CD4-positive, alpha-beta T cell treated with Interferon alpha-2 for 1 hour (primary cell): ENCODE measurements at regions not wholly inside any gene's neighbourhood (a gene's known extent, or its start where the extent isn't known, plus 50 kb on each side); places are given as distances from the start of the nearest gene placed in this dataset.

Experiments
- DNase-seq, 2 donors: peaks; one replicate each; pipeline ENCODE4 v3.0.0-alpha.2; 2020 to 2022

DNA sequence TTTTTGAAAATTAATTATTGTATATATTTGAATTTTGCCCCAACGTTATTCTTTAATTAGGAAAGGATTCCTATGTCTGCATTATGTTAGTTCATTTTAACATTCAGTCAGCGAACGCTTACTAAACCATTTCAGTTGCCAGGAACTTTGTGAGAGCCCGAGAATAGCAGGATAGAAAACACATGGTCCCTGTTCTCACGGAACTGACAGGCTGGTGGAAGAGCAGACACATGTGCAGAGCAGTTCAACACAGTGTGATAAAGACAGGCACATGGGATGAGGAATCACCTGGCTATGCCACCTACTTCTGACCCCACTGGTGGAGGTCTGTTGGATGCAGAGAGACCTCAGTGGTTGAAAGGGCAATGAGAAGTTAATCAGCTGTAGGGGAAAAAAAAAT, 367.2 kb downstream of the EPM2A start:
- DNase-seq, result no peak

- DNase-seq, result no peak
Observed at GRCh38 chr6:145370559-145370958, 364.8 kb downstream of the EPM2A start.

DNA sequence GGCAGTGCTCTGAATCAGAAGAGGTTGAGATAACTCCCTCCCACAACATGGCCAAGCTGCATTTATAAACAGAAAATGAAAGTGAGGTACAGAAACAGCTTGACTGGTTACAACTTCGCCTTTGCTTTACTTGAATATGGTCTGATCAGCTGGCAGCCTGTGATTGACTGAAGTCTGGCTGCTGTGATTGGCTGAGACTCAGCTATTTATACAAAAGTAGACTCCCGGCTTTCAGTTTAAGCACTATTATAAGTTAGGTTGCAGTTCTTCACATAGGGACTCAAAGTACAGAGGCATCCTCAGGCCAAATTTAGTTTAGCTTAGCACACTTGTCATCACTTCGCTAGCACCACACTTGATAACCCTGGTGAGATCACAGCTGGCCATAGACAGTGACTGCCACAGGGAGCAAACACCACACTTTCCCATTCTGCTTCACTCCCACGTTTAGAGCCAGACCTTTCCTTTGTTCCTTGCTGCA, 362.6 kb downstream of the EPM2A start:
- peak; percentile 4 to 69 for DNase-seq

- no peak for DNase-seq
Observed at GRCh38 chr6:145373826-145374225, 361.5 kb downstream of the EPM2A start.

DNA sequence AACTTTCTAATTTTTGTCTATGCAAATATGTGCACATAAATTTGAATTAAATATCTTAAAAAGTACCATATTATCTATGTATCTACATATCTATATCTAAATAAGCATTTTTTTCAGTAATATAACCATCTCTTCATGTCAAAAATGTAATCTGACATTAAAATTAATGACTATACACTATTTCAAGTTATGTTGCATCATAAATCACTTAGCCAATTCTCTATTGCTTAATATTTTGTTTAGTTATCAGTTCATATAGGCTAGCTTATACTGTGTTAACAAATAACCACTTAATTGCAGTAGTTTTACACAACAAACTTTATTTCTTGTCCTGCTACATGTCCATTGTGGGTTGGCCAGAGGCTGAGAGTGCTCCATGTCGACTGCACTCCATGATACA, 360.8 kb downstream of the EPM2A start:
- DNase-seq, result no peak

- DNase-seq, result no peak
Observed at GRCh38 chr6:145375502-145375901, 359.8 kb downstream of the EPM2A start.

- no peak for DNase-seq
Observed at GRCh38 chr6:145380186-145380585, 355.1 kb downstream of the EPM2A start.

DNA sequence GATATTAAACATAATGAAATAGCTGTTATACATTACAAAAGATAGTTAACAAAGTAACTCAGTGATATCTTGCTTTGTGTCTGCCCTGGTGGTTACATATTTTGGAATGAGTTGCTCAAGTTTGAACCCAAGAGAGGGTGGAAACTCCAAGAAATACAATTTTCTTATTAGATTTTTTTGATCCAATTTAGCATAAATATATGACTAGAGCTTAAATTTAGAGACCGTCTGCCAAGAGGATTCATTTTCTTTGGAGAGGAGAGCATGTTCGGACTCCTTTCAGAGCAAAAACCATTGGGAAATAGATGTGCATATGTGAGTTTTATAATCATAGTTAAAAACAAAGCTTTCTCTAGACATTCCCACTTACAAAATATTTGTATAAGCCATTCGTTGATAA, 353.4 kb downstream of the EPM2A start:
- no peak for DNase-seq

- no peak for DNase-seq
Observed at GRCh38 chr6:145383428-145383827, 351.9 kb downstream of the EPM2A start.

DNA sequence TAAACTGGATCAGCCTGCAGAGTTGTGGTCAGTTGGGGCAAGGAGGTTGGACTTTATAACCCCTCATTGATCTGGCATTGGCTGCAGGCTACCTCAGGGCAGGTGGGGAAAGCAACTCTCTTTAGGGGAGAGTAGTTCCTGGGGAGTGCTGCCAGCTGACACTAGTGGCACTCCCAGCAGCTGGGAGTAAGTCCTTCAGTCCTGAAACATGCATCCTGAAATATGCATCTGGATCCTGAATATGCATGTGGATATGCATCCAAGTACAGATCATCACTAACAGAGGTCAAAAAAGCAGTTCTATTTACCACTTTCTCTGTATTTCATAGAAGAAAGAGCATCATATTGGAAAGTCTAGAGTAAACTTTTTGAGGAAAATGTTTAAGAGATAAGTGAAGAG, 350.8 kb downstream of the EPM2A start:
- no peak for DNase-seq

- DNase-seq, result no peak
Observed at GRCh38 chr6:145396499-145396898, 338.8 kb downstream of the EPM2A start.

DNA sequence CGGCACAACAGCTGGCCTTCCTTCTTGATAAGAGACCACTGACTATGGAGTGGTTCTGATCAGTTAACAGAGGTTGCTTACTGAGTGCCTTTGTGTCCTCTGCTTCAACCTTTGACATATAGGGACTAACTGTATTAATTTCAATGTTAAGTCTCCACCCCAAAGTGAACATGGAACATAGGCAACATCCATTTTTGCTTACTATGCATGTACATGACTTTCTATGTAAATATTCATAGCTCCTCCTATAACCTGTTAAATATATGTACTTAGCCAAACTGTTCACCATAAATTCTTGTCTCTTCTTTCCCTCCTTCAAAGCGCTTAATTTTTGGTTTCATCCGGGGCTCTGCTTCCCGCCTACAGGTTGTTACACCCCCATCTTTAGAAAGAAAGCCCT, 334.8 kb downstream of the EPM2A start:
- DNase-seq, result no peak

DNA sequence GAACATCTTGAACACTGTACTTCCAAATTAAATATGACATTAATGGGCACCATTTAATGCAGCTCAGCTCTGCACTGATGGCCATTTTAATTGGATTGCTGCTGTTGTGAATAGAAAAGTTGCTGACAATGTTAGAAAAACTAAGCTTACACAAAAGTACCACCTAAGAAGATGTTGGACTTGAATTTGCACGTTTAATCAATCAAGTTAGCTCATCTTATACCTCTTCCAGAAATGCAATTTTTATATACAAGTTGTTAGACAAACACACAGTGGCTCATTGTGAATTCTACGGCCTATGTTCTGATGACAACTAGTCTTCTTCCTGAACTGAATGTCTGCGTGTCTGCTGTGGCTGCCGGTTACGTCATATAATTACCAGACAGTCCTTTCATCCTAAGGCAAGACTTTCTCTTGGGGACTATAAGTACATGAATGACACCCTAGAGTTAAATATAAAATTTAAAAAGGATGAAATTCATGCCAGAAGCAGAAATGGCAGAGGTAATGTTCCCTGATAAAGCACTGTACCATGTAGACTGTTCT, 330.2 kb downstream of the EPM2A start:
- no peak for DNase-seq

DNA sequence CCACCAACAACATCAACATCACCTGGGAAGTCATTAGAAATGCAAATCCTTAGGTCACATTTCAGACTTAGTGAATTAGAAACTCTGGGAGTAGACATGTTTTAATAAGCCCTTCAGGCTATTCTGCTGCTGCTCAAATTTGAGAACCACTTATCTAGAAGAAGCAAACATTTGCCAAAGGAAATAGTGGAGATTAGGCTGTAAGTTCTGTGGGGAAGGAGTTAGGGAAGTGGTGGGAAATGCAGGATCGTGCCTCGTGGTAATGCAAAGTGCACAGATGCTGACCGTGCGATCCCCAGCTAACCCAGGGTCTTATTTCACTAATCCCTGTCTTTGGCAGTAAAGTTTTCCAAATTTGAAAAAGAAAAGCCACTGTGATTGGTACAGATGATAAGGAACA, 328.5 kb downstream of the EPM2A start:
- no peak for DNase-seq

GRCh38 chr6:145415616-145416015, 319.7 kb downstream of the EPM2A start:
- no peak for DNase-seq

- DNase-seq, result no peak
Observed at GRCh38 chr6:145420599-145420998, 314.7 kb downstream of the EPM2A start.

DNA sequence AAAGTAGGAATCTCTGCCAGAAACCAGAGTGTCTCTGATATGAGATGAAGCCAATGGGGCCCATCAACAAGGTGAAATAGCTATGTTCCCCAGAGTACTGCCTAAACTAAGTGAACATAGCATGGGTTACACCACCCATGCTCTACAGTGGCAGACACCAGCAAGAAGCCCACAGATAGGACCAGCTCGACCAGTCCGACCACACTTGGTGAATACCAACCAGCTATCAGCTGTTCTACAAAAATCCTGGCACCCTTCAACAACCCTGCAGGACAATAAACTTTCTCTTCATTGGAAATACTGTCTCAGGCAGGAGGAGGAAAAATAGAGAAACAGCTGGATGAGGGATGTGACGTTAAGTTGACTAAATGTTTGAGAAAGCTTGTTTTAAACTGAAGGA, 311.4 kb downstream of the EPM2A start:
- no peak for DNase-seq

GRCh38 chr6:145427232-145427631, 308.1 kb downstream of the EPM2A start:
- no peak for DNase-seq

- no peak for DNase-seq
Observed at GRCh38 chr6:145428706-145429105, 306.6 kb downstream of the EPM2A start.

- no peak for DNase-seq
Observed at GRCh38 chr6:145442110-145442509, 293.2 kb downstream of the EPM2A start.

- no peak for DNase-seq
Observed at GRCh38 chr6:145445674-145446073, 289.6 kb downstream of the EPM2A start.

DNA sequence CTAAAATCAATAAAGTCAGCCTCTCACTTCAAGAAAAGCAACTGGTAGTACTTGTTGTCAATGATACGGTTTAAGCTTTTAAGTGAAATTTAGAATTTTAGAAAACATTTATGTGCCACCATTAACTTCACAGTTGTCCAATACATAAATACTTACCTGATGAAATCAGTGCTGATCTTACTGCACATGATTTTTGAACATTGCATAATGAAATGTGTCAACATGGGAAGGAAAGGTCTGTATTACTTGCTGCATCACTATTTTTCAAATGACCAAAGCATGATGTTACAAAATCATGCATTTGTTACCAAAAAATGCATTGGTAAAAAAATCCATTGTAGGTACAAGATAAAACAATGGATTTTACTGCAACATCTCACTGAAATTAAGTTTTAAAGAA, 284.3 kb downstream of the EPM2A start:
- no peak for DNase-seq

GRCh38 chr6:145453376-145453775, 281.9 kb downstream of the EPM2A start:
- no peak for DNase-seq

DNA sequence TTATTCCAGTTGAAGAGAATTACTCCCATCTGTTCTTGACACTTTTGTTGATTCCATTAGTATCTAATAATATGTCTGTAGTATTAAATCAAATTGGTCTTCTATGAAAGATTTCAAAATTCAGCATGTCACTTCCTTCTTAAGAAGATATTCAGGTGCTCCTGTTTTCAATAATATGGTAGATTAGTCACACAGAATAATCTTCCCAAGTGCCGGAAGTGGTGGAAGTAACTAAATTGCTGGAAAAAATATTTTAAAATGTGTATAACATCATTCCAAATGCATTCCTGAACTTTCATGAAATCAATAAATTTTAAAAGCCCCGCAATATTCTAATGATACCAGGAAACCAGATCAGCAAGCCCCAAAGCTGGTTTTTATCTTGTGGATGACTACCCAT, 281.3 kb downstream of the EPM2A start:
- DNase-seq, result no peak

GRCh38 chr6:145457556-145457955, 277.8 kb downstream of the EPM2A start:
- DNase-seq, result no peak

GRCh38 chr6:145468534-145468933, 266.8 kb downstream of the EPM2A start:
- no peak for DNase-seq
